22Rv1 (cell line): ENCODE measurements at regions not wholly inside any gene's neighbourhood (a gene's known extent, or its start where the extent isn't known, plus 50 kb on each side); places are given as distances from the start of the nearest gene placed in this dataset.

Experiments used
- H3K27ac ChIP-seq: fragments of 450-650 bp; 2 replicates; pipeline ENCODE4 v1.5.1; 2017
- CTCF ChIP-seq: fragments of 450-650 bp; IDR thresholded peaks from 2 replicates; pipeline ENCODE4 v1.5.1; 2017; ENCODE audit warnings: mild to moderate bottlenecking
- ZFX ChIP-seq: fragments of 450-650 bp; IDR thresholded peaks from 2 replicates; pipeline ENCODE4 v1.6.1; 2017; ENCODE audit warnings: antibody characterized with exemption, borderline replicate concordance

GRCh38 chr12:92502417-92503028 is 200.3 kb upstream of the PLEKHG7 start:
- H3K27ac ChIP-seq, result no peak overlapping the region
- TF ChIP-seq ZFX (no peak), CTCF (no peak)

- TF ChIP-seq ZFX (no peak), CTCF (no peak)
- H3K27ac ChIP-seq, result no peak overlapping the region
Observed at GRCh38 chr12:92496790-92497189, 206.0 kb upstream of the PLEKHG7 start.

GRCh38 chr12:92495108-92495507 is 207.7 kb upstream of the PLEKHG7 start:
- no peak overlapping the region for H3K27ac ChIP-seq
- TF ChIP-seq CTCF (no peak), ZFX (no peak)

GRCh38 chr12:92493816-92494215 is 209.0 kb upstream of the PLEKHG7 start:
- H3K27ac ChIP-seq, result no peak overlapping the region

GRCh38 chr12:92492995-92493394 is 209.8 kb upstream of the PLEKHG7 start:
- no peak overlapping the region for H3K27ac ChIP-seq
- TF ChIP-seq ZFX (no peak), CTCF (no peak)

More at GRCh38 chr12:92493816-92494215, 209.0 kb upstream of the PLEKHG7 start:
- no peak for TF ChIP-seq ZFX
- TF ChIP-seq CTCF, result no peak

- no peak for TF ChIP-seq CTCF
- TF ChIP-seq ZFX, result no peak
- no peak overlapping the region for H3K27ac ChIP-seq
Observed at GRCh38 chr12:92492291-92492690, 210.5 kb upstream of the PLEKHG7 start.

GRCh38 chr12:92489781-92490180 is 213.0 kb upstream of the PLEKHG7 start:
- no peak overlapping the region for H3K27ac ChIP-seq
- no peak for TF ChIP-seq ZFX
- TF ChIP-seq CTCF, result no peak
